Liver (tissue), 3 donors: ENCODE measurements at regions not wholly inside any gene's neighbourhood (a gene's known extent, or its start where the extent isn't known, plus 50 kb on each side); places are given as distances from the start of the nearest gene placed in this dataset.

Source experiments
- EGR1 ChIP-seq, 2 donors: IDR thresholded peaks; 2 replicates each; pipeline ENCODE4 v1.6.1; 2016 to 2018; ENCODE audit warnings: antibody characterized with exemption in 2 of 2, low read depth in 2 of 2
- FOXA1 ChIP-seq: IDR thresholded peaks from 2 replicates; pipeline ENCODE4 v1.6.1; 2016; ENCODE audit warnings: antibody characterized with exemption
- FOXA2 ChIP-seq: IDR thresholded peaks from 2 replicates; pipeline ENCODE4 v1.6.1; 2016; ENCODE audit warnings: antibody characterized with exemption
- GABPA ChIP-seq, 2 donors: IDR thresholded peaks in 1 of 2; conservative IDR thresholded peaks in 1 of 2; 2 replicates each; pipeline ENCODE4 v1.6.1; 2016; ENCODE audit warnings: antibody characterized with exemption in 2 of 2, mild to moderate bottlenecking in 1 of 2, moderate library complexity in 1 of 2
- RAD21 ChIP-seq, 2 donors: IDR thresholded peaks; 2 replicates each; pipeline ENCODE4 v1.6.1; 2016; ENCODE audit warnings: antibody characterized with exemption in 2 of 2, mild to moderate bottlenecking in 2 of 2
- RXRA ChIP-seq, 2 donors: IDR thresholded peaks; 2 replicates each; pipeline ENCODE4 v1.6.1; 2017 to 2018; ENCODE audit warnings: antibody characterized with exemption in 2 of 2, mild to moderate bottlenecking in 1 of 2
- SP1 ChIP-seq: IDR thresholded peaks from 2 replicates; pipeline ENCODE4 v1.6.1; 2018; ENCODE audit warnings: antibody characterized with exemption, mild to moderate bottlenecking
- TAF1 ChIP-seq: conservative IDR thresholded peaks from 2 replicates; pipeline ENCODE4 v1.6.1; 2016; ENCODE audit warnings: antibody characterized with exemption, mild to moderate bottlenecking
- YY1 ChIP-seq: IDR thresholded peaks from 2 replicates; pipeline ENCODE4 v1.6.1; 2016; ENCODE audit warnings: antibody characterized with exemption, mild to moderate bottlenecking
- TF ChIP-seq, protein P1 (sequence below): fragments of 150-350 bp; IDR thresholded peaks from 2 replicates; pipeline ENCODE4 v1.5.1; 2017; ENCODE audit warnings: improper control_type of control experiment, low read depth, low read length; ENCODE audit not compliant: missing input control
- TF ChIP-seq, protein P2 (sequence below): IDR thresholded peaks from 2 replicates; pipeline ENCODE4 v1.6.1; 2016; ENCODE audit warnings: antibody characterized with exemption
- TF ChIP-seq, protein P3 (sequence below): IDR thresholded peaks from 2 replicates; pipeline ENCODE4 v1.6.1; 2016; ENCODE audit warnings: antibody characterized with exemption, mild to moderate bottlenecking
- TF ChIP-seq, protein P4 (sequence below): IDR thresholded peaks from 2 replicates; pipeline ENCODE4 v1.6.1; 2016; ENCODE audit warnings: antibody characterized with exemption
- TF ChIP-seq, protein P5 (sequence below): IDR thresholded peaks from 2 replicates; pipeline ENCODE4 v1.6.1; 2016; ENCODE audit warnings: antibody characterized with exemption
- donor health status: healthy.
- donor health status: healthy.

DNA sequence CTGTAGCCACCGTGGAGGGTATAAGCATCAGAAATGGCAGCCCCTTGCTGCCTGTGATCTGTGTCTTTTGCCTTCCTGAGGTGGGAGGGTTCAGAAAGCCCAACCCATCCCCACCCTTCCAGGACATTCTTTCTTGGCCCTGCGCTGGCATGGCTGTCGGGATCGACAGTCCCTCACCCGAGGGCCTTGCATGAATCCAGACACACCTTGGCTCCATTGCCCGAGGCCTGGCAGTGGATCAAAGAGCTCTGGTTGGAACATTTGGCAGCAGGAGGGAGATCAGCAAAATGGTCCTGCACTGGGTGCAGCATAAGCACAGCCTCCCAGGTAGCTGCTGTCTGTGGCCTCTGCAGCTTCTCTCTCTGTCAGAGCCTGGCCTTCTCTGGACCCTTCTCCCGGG is 246.6 kb upstream of the MAF start:
- TF ChIP-seq, protein P1, sequence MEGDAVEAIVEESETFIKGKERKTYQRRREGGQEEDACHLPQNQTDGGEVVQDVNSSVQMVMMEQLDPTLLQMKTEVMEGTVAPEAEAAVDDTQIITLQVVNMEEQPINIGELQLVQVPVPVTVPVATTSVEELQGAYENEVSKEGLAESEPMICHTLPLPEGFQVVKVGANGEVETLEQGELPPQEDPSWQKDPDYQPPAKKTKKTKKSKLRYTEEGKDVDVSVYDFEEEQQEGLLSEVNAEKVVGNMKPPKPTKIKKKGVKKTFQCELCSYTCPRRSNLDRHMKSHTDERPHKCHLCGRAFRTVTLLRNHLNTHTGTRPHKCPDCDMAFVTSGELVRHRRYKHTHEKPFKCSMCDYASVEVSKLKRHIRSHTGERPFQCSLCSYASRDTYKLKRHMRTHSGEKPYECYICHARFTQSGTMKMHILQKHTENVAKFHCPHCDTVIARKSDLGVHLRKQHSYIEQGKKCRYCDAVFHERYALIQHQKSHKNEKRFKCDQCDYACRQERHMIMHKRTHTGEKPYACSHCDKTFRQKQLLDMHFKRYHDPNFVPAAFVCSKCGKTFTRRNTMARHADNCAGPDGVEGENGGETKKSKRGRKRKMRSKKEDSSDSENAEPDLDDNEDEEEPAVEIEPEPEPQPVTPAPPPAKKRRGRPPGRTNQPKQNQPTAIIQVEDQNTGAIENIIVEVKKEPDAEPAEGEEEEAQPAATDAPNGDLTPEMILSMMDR, result no peak
- TF ChIP-seq, protein P2, sequence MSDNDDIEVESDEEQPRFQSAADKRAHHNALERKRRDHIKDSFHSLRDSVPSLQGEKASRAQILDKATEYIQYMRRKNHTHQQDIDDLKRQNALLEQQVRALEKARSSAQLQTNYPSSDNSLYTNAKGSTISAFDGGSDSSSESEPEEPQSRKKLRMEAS, result no peak
- TF ChIP-seq, protein P3, sequence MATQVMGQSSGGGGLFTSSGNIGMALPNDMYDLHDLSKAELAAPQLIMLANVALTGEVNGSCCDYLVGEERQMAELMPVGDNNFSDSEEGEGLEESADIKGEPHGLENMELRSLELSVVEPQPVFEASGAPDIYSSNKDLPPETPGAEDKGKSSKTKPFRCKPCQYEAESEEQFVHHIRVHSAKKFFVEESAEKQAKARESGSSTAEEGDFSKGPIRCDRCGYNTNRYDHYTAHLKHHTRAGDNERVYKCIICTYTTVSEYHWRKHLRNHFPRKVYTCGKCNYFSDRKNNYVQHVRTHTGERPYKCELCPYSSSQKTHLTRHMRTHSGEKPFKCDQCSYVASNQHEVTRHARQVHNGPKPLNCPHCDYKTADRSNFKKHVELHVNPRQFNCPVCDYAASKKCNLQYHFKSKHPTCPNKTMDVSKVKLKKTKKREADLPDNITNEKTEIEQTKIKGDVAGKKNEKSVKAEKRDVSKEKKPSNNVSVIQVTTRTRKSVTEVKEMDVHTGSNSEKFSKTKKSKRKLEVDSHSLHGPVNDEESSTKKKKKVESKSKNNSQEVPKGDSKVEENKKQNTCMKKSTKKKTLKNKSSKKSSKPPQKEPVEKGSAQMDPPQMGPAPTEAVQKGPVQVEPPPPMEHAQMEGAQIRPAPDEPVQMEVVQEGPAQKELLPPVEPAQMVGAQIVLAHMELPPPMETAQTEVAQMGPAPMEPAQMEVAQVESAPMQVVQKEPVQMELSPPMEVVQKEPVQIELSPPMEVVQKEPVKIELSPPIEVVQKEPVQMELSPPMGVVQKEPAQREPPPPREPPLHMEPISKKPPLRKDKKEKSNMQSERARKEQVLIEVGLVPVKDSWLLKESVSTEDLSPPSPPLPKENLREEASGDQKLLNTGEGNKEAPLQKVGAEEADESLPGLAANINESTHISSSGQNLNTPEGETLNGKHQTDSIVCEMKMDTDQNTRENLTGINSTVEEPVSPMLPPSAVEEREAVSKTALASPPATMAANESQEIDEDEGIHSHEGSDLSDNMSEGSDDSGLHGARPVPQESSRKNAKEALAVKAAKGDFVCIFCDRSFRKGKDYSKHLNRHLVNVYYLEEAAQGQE, result no peak
- TF ChIP-seq TAF1 (no peak), RXRA (IDR thresholded peaks at IDR 0.05) (no peak), RAD21 (IDR thresholded peaks at IDR 0.05) (no peak), SP1 (no peak), YY1 (no peak), GABPA (IDR thresholded peaks at IDR 0.05 in 1 of 2, conservative IDR thresholded peaks at IDR 0.05 in 1 of 2) (no peak), FOXA1 (no peak), FOXA2 (no peak), EGR1 (IDR thresholded peaks at IDR 0.05; ENCODE audit: low read depth in 2 of 2) (no peak)
- TF ChIP-seq, protein P4, sequence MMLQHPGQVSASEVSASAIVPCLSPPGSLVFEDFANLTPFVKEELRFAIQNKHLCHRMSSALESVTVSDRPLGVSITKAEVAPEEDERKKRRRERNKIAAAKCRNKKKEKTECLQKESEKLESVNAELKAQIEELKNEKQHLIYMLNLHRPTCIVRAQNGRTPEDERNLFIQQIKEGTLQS, result no peak
- TF ChIP-seq, protein P5, sequence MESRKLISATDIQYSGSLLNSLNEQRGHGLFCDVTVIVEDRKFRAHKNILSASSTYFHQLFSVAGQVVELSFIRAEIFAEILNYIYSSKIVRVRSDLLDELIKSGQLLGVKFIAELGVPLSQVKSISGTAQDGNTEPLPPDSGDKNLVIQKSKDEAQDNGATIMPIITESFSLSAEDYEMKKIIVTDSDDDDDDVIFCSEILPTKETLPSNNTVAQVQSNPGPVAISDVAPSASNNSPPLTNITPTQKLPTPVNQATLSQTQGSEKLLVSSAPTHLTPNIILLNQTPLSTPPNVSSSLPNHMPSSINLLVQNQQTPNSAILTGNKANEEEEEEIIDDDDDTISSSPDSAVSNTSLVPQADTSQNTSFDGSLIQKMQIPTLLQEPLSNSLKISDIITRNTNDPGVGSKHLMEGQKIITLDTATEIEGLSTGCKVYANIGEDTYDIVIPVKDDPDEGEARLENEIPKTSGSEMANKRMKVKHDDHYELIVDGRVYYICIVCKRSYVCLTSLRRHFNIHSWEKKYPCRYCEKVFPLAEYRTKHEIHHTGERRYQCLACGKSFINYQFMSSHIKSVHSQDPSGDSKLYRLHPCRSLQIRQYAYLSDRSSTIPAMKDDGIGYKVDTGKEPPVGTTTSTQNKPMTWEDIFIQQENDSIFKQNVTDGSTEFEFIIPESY, result no peak
